ENCODE measurements at regions not wholly inside any gene's neighbourhood (a gene's known extent, or its start where the extent isn't known, plus 50 kb on each side); places are given as distances from the start of the nearest gene placed in this dataset.

DNA sequence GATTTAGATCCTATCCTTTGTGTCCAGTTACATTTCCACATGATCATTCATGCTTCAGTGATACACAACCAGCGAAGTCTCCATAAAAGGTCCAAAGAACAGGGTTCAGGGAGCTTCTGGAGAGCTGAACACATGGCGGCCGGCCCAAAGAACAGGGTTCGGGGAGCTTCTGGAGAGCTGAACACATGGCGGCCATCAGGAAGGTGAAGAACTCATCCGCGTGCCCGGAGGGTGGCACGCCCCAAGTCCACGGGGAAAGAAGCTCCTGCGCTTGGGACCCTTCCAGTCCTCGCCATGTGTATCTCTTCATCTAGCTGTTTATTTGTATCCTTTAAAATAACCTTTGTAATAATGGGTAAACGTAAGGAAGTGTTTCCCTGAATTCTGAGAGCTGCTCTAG, 91.9 kb upstream of the FLRT2 start:
- H3K27me3 ChIP-seq (ENCODE audit: control insufficient read depth, insufficient read depth, low read length) = no peaks in the 10 kb centered on the region
- no peaks in the 10 kb centered on the region for H3K4me1 ChIP-seq (ENCODE audit: control insufficient read depth, insufficient read depth, low read length)
- no peaks in the 10 kb centered on the region for H3K9me3 ChIP-seq (ENCODE audit: control insufficient read depth, insufficient read depth, low read depth, low read length)
- no peak overlapping the region for H3K27ac ChIP-seq (ENCODE audit: low read length)
- no peaks in the 10 kb centered on the region for H3K36me3 ChIP-seq (ENCODE audit: control insufficient read depth, insufficient read depth, low read length)
- DNase-seq (ENCODE audit: low read depth, low spot score) = no peak
- no TSS peak for BruUV-seq (replicated peaks)
- TF ChIP-seq TCF7L2 (IDR thresholded peaks at IDR 0.05; ENCODE audit: low read depth, low read length) = no peak
- no peak for TF ChIP-seq SIN3A (IDR thresholded peaks at IDR 0.05; ENCODE audit: borderline replicate concordance, insufficient read depth, low read depth, low read length)
- TF ChIP-seq POLR2AphosphoS5 (IDR thresholded peaks at IDR 0.05; ENCODE audit: low read depth, low read length) = no peak
- TF ChIP-seq, protein P1, sequence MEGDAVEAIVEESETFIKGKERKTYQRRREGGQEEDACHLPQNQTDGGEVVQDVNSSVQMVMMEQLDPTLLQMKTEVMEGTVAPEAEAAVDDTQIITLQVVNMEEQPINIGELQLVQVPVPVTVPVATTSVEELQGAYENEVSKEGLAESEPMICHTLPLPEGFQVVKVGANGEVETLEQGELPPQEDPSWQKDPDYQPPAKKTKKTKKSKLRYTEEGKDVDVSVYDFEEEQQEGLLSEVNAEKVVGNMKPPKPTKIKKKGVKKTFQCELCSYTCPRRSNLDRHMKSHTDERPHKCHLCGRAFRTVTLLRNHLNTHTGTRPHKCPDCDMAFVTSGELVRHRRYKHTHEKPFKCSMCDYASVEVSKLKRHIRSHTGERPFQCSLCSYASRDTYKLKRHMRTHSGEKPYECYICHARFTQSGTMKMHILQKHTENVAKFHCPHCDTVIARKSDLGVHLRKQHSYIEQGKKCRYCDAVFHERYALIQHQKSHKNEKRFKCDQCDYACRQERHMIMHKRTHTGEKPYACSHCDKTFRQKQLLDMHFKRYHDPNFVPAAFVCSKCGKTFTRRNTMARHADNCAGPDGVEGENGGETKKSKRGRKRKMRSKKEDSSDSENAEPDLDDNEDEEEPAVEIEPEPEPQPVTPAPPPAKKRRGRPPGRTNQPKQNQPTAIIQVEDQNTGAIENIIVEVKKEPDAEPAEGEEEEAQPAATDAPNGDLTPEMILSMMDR (IDR thresholded peaks at IDR 0.05) = no peak
- TF ChIP-seq, protein P2, sequence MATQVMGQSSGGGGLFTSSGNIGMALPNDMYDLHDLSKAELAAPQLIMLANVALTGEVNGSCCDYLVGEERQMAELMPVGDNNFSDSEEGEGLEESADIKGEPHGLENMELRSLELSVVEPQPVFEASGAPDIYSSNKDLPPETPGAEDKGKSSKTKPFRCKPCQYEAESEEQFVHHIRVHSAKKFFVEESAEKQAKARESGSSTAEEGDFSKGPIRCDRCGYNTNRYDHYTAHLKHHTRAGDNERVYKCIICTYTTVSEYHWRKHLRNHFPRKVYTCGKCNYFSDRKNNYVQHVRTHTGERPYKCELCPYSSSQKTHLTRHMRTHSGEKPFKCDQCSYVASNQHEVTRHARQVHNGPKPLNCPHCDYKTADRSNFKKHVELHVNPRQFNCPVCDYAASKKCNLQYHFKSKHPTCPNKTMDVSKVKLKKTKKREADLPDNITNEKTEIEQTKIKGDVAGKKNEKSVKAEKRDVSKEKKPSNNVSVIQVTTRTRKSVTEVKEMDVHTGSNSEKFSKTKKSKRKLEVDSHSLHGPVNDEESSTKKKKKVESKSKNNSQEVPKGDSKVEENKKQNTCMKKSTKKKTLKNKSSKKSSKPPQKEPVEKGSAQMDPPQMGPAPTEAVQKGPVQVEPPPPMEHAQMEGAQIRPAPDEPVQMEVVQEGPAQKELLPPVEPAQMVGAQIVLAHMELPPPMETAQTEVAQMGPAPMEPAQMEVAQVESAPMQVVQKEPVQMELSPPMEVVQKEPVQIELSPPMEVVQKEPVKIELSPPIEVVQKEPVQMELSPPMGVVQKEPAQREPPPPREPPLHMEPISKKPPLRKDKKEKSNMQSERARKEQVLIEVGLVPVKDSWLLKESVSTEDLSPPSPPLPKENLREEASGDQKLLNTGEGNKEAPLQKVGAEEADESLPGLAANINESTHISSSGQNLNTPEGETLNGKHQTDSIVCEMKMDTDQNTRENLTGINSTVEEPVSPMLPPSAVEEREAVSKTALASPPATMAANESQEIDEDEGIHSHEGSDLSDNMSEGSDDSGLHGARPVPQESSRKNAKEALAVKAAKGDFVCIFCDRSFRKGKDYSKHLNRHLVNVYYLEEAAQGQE (IDR thresholded peaks at IDR 0.05; ENCODE audit: insufficient read depth in 1 of 2, low read depth in 2 of 2, low read length in 1 of 2) = no peak
- in situ Hi-C loops (cut with HindIII; ENCODE audit: low pct_unique_long_range_greater_than_20kb, low sequenced_read_pairs) (no loop called here), intact Hi-C loops (cut with micrococcal nuclease; ENCODE audit: unreplicated experiment) (no loop called here)
- H3K4me3 ChIP-seq (ENCODE audit: low read depth in 2 of 2, low read length in 2 of 2) = no peak overlapping the region
- no peak for ATAC-seq
- ChIA-PET POLR2A (no interaction called here), CTCF (no interaction called here)

DNA sequence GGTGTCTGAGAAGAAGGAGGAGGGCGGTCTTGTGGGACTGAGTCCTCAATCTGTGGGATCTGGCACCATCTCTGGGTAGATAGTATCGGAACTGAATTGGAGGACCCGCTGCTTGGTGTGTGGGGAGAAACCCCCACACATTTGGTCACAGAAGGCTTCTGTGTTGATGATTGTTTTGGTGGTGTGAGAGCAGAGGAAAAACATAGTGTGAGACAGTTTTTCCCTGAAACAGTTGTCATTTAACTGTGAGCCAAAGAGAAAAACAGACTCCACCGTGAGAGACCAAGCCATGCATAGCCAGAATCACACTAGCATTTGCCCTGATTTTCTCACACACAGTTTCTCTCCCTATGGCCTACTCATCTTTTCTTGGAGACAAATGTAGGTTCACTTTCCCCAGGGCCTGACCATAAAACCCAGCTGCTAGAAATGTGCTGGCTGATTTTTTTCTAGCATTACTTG, 91.4 kb upstream of the FLRT2 start:
- no peaks in the 10 kb centered on the region for H3K9me3 ChIP-seq (ENCODE audit: control insufficient read depth, insufficient read depth, low read depth, low read length)
- TF ChIP-seq, protein P1 (IDR thresholded peaks at IDR 0.05) = no peak
- no peak for TF ChIP-seq TCF7L2 (IDR thresholded peaks at IDR 0.05; ENCODE audit: low read depth, low read length)
- TF ChIP-seq SIN3A (IDR thresholded peaks at IDR 0.05; ENCODE audit: borderline replicate concordance, insufficient read depth, low read depth, low read length) = no peak
- no peak for TF ChIP-seq POLR2AphosphoS5 (IDR thresholded peaks at IDR 0.05; ENCODE audit: low read depth, low read length)
- TF ChIP-seq, protein P2 (IDR thresholded peaks at IDR 0.05; ENCODE audit: insufficient read depth in 1 of 2, low read depth in 2 of 2, low read length in 1 of 2) = no peak
- CTCF ChIA-PET = no interaction called here
- BruUV-seq (replicated peaks) = no TSS peak
- intact Hi-C loops (cut with micrococcal nuclease; ENCODE audit: unreplicated experiment) = no loop called here
- no peak for DNase-seq (ENCODE audit: low read depth, low spot score)
- H3K36me3 ChIP-seq (ENCODE audit: control insufficient read depth, insufficient read depth, low read length) = no peaks in the 10 kb centered on the region
- in situ Hi-C loops (cut with HindIII; ENCODE audit: low pct_unique_long_range_greater_than_20kb, low sequenced_read_pairs) = no loop called here
- no peaks in the 10 kb centered on the region for H3K4me1 ChIP-seq (ENCODE audit: control insufficient read depth, insufficient read depth, low read length)
- H3K27ac ChIP-seq (ENCODE audit: low read length) = no peak overlapping the region
- H3K4me3 ChIP-seq (ENCODE audit: low read depth in 2 of 2, low read length in 2 of 2) = no peak overlapping the region
- ATAC-seq = no peak
- POLR2A ChIA-PET = no interaction called here
- no peaks in the 10 kb centered on the region for H3K27me3 ChIP-seq (ENCODE audit: control insufficient read depth, insufficient read depth, low read length)
